ENCODE measurements at regions not wholly inside any gene's neighbourhood (a gene's known extent, or its start where the extent isn't known, plus 50 kb on each side); places are given as distances from the start of the nearest gene placed in this dataset.

- TF ChIP-seq BHLHE40 (IDR thresholded peaks at IDR 0.05; ENCODE audit: borderline replicate concordance) (no peak), ARNT (IDR thresholded peaks at IDR 0.05) (no peak), ZNF384 (IDR thresholded peaks at IDR 0.05) (no peak), FOXM1 (IDR thresholded peaks at IDR 0.05; ENCODE audit: borderline replicate concordance) (no peak), SP1 (IDR thresholded peaks at IDR 0.05) (no peak), TARDBP (IDR thresholded peaks at IDR 0.05) (no peak), NFRKB (IDR thresholded peaks at IDR 0.05) (no peak), PKNOX1 (IDR thresholded peaks at IDR 0.05) (no peak), LEF1 (IDR thresholded peaks at IDR 0.05; ENCODE audit: borderline replicate concordance) (no peak), HDGF (IDR thresholded peaks at IDR 0.05; ENCODE audit: borderline replicate concordance) (no peak)
Observed at GRCh38 chr19:56951672-56952071, 111.1 kb upstream of the PEG3 start.
